ENCODE measurements at regions not wholly inside any gene's neighbourhood (a gene's known extent, or its start where the extent isn't known, plus 50 kb on each side); places are given as distances from the start of the nearest gene placed in this dataset.
"Not testable (repeated sequence)": the region's sequence is repeated elsewhere in the genome, so short reads cannot be mapped to it uniquely, and the experiment has no call there.

DNA sequence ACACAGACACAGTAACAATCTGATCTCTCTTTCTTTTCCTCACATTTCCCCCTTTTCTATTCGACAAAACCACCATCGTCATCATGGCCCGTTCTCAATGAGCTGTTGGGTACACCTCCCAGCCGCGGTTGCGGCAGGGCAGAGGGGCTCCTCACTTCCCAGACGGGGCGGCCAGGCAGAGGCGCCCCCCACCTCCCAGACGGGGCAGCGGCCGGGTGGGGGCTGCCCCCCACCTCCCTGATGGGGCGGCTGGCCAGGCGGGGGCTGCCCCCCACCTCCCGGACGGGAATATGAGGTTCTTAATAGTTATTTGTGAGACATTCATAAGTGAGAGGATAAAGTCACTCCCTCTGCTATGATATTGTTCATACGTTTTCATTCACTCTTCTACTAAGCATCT, 229.7 kb downstream of the CD109 start:
- TF ChIP-seq CTCF (IDR thresholded peaks at IDR 0.05); POLR2A (IDR thresholded peaks at IDR 0.05); POLR2AphosphoS5 (IDR thresholded peaks at IDR 0.05; ENCODE audit: insufficient read depth in 1 of 2, low read depth in 1 of 2): not testable (repeated sequence)

Measured in vagina (tissue), 2 donors.